ENCODE measurements at regions not wholly inside any gene's neighbourhood (a gene's known extent, or its start where the extent isn't known, plus 50 kb on each side); places are given as distances from the start of the nearest gene placed in this dataset.

DNA sequence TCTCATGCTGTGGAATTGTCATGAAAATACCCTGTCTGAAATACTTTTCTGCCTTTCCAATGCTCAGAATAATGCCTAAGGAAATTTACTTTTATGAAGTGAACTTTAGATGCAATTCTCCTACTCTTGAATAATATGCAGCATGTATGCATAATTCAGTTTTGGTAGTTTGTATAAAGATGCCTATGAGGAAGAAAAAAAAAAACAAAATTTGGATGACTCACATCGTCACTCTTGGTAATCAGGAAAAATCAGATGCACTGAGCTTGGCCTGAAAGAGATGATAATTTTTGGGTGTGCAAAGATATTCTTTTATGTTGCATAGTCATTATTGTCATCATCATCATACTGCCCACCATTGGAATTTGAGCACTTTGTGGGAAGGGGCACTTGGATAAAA, 382.1 kb downstream of the ANKRD7 start:
- no peaks in the 10 kb centered on the region for H3K27me3 ChIP-seq
- no peak overlapping the region for H3K4me3 ChIP-seq
- no peak overlapping the region for H3K27ac ChIP-seq
- intact Hi-C loops (cut with DNase I): no loop called here
- H3K36me3 ChIP-seq: no peaks in the 10 kb centered on the region
- no peak for TF ChIP-seq POLR2A (IDR thresholded peaks at IDR 0.05)
- TF ChIP-seq, protein P1, sequence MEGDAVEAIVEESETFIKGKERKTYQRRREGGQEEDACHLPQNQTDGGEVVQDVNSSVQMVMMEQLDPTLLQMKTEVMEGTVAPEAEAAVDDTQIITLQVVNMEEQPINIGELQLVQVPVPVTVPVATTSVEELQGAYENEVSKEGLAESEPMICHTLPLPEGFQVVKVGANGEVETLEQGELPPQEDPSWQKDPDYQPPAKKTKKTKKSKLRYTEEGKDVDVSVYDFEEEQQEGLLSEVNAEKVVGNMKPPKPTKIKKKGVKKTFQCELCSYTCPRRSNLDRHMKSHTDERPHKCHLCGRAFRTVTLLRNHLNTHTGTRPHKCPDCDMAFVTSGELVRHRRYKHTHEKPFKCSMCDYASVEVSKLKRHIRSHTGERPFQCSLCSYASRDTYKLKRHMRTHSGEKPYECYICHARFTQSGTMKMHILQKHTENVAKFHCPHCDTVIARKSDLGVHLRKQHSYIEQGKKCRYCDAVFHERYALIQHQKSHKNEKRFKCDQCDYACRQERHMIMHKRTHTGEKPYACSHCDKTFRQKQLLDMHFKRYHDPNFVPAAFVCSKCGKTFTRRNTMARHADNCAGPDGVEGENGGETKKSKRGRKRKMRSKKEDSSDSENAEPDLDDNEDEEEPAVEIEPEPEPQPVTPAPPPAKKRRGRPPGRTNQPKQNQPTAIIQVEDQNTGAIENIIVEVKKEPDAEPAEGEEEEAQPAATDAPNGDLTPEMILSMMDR (IDR thresholded peaks at IDR 0.05): no peak
- 63 to 72% (median 66%) methylated on average over 1 of the region's 1 CpG for WGBS, 4 donors
- no peaks in the 10 kb centered on the region for H3K9me3 ChIP-seq
- DNase-seq: no peak
- ATAC-seq: no peak
- no peaks in the 10 kb centered on the region for H3K4me1 ChIP-seq

DNA sequence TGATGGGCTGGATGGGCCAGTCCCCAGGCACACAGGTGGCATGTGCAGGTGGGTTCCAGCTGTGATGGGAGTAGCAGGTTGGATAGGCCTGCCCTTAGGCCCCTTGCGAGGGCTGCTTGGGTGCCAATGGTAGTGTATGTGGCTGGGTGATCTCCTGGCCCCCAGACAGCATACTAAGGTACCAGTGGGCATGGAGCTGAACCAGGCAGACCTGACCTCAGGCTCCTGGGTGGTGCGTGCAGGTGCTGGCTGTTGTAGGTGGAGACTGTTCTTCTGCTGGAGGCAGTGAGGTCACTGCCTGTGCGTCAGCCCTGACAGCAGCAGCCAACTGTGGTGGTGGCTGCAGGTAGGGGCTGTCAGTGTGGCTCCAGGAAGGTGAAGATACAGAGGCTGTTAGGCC, 384.7 kb downstream of the ANKRD7 start:
- 86 to 100% (median 93%) methylated on average over 1 to 3 of the region's 3 CpGs for WGBS, 4 donors
- H3K27me3 ChIP-seq: no peaks in the 10 kb centered on the region
- H3K27ac ChIP-seq: no peak overlapping the region
- no peaks in the 10 kb centered on the region for H3K9me3 ChIP-seq
- intact Hi-C loops (cut with DNase I): no loop called here
- no peaks in the 10 kb centered on the region for H3K36me3 ChIP-seq
- DNase-seq (peak in 1 of 5 donors; percentile 15), ATAC-seq (no peak)
- H3K4me3 ChIP-seq: no peak overlapping the region
- TF ChIP-seq, protein P1 (IDR thresholded peaks at IDR 0.05): no peak
- TF ChIP-seq POLR2A (IDR thresholded peaks at IDR 0.05): no peak
- no peaks in the 10 kb centered on the region for H3K4me1 ChIP-seq

DNA sequence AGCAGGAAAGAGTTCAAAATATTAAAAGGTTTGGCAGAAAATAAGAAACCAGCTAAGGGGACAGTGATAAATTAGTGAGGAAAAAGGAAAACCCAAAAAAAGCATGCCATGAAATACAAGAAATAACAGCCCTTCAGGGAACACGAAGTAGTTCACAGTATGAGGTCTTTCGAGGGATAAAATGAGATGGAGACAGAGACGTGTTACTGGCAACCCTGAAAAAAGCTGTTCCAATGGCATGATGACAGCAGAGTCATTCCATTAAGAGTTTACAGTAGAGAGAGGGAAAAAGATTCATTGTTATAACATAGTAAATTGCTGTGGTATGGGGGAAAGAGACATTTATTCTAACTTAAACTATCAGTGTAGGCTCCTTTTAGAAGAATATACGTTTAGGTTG, 391.2 kb downstream of the ANKRD7 start:
- no peaks in the 10 kb centered on the region for H3K27me3 ChIP-seq
- no peak overlapping the region for H3K27ac ChIP-seq
- no peak for TF ChIP-seq POLR2A (IDR thresholded peaks at IDR 0.05)
- TF ChIP-seq, protein P1 (IDR thresholded peaks at IDR 0.05): no peak
- H3K4me3 ChIP-seq: no peak overlapping the region
- H3K9me3 ChIP-seq: no peaks in the 10 kb centered on the region
- H3K36me3 ChIP-seq: no peaks in the 10 kb centered on the region
- no peaks in the 10 kb centered on the region for H3K4me1 ChIP-seq
- ATAC-seq: no peak
- DNase-seq: no peak
- WGBS, 4 donors: 60 to 72% (median 65%) methylated on average over 4 of the region's 4 CpGs
- intact Hi-C loops (cut with DNase I): no loop called here

DNA sequence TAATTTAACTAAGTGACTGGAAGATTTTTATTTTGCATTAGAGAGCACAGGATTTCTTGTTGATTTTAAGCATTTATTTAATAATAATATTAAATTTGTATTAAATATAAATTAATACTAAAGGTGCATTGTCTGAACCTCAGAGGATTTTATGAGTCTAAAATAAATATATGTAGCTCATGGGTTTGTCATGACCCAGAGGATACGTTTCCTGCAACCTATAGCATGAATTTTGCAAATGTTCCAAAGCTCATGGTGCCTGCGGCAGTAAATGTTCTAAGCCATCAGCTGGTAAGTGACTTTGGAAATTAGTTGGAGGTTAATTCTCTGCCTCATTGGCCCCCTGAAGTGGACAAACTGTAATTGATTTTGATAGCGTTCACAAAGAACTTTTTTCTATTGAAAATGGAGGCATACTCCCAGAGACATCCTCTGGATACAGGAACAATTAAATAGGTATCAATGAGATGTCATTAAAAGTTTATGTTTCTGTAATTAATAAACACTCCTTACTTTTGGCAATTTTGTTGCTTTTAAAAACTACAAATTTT, 397.4 kb downstream of the ANKRD7 start:
- Histone ChIP-seq H3K4me1 (no peaks in the 10 kb centered on the region), H3K36me3 (no peaks in the 10 kb centered on the region)
- no peak for TF ChIP-seq POLR2A (IDR thresholded peaks at IDR 0.05)
- TF ChIP-seq, protein P1 (IDR thresholded peaks at IDR 0.05): no peak

More for the DNA sequence above, 397.4 kb downstream of the ANKRD7 start:
- ATAC-seq (no peak), DNase-seq (no peak)
- no peak overlapping the region for H3K27ac ChIP-seq
- peaks cover 0 to 5% (median under 1%) of the 10 kb centered on the region in 12 donors for H3K9me3 ChIP-seq
- no peak overlapping the region for H3K4me3 ChIP-seq
- WGBS, 4 donors: 77 to 79% (median 78%) methylated on average over 3 of the region's 3 CpGs
- no peaks in the 10 kb centered on the region for H3K27me3 ChIP-seq
- intact Hi-C loops (cut with DNase I): no loop called here

Data from heart left ventricle (tissue), 16 donors.